ENCODE measurements at regions not wholly inside any gene's neighbourhood (a gene's known extent, or its start where the extent isn't known, plus 50 kb on each side); places are given as distances from the start of the nearest gene placed in this dataset.
"Not testable (repeated sequence)": the region's sequence is repeated elsewhere in the genome, so short reads cannot be mapped to it uniquely, and the experiment has no call there.

DNA sequence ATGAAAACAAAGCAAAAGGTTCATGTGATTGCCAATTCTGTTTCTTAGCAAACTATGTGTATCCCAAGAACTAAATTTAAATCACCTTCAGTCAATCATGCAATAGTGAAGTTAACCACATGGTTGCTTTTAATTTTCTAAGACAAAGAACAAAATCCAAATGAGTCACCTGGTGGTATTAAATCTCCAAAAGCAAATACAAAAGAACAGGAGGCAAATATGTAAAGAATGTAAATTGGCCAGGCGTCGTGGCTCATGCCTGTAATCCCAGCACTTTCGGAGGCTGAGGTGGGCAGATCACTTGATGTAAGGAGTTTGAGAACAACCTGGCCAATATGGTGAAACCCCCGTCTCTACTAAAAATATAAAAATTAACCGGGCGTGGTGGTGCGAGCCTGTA, 54.2 kb upstream of the PIK3R4 start:
- intact Hi-C loops (cut with micrococcal nuclease), result no loop called here
- no peak for DNase-seq
- ATAC-seq, result no peak

DNA sequence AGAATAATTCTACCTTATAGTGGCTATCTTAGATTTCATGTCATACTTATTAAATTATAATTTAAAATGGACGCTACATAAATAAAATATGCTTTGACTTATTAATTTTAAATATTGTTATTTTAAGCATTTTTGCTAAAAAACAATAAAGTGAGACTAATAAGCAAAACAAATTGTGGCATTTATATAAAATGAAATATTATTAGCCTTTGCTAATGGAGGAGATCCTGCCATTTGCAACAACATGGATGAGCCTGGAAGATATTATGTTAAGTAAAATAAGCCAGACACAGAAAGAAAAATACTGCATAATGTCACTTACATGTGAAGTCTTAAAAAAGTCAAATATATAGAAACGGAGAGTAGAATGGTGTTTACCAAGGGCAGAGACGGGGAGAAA, 54.8 kb upstream of the PIK3R4 start:
- ATAC-seq (no peak), DNase-seq (no peak)
- intact Hi-C loops (cut with micrococcal nuclease), result no loop called here

DNA sequence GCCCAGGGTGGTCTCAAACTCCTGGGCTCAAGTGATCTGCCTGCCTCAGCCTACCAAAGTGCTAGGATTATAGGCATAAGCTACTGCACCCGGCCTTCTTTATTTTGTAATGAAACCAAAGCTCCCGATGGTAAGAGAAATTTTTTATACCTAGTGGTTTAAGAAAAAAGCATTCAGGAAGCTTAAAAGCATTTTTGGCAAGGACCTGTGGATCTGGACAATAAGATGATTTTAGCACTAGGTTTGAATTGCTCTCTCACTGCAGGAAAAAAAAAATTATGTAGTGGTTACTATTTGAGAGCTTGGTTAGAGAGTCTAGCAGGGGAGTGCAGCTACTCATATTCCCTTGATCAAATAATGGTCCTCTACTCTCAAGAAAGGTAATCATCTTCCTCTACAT, 64.9 kb upstream of the PIK3R4 start:
- ATAC-seq, result no peak
- intact Hi-C loops (cut with micrococcal nuclease), result no loop called here
- no peak for DNase-seq

DNA sequence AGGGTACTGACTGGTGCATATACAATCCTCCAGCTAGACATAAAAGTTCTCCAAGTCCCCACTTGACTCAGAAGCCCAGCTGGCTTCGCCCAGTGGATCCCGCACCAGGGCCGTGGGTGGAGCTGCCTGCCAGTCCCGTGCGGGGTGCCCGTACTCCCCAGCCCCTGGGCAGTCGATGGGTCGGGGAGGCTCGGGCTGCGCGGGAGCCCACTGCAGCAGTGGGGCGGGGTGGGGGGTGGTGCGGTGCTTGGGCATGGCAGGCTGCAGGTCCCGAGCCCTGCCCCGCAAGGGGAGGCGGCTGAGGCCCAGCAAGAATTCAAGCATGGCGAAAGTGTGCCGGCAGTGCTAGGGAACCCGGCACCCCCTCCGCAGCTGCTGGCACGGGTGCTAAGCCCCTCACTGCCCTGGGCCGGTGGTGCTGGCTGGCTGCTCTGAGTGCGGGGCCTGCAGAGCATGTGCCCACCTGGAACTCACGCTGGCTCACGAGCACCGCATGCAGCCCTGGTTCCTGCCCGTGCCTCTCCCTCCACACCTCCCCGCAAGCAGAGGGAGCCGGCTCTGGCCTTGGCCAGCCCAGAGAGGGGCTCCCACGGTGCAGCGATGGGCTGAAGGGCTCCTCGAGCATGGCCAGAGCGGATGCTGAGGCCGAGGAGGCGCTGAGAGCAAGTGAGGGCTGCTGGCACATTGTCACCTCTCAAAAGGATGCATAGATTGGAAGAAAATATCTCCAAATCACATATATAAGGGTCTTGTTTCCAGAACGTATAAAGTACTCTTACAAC, 68.3 kb upstream of the PIK3R4 start:
- intact Hi-C loops (cut with micrococcal nuclease), result no loop called here
- no peak for DNase-seq
- ATAC-seq, result no peak

DNA sequence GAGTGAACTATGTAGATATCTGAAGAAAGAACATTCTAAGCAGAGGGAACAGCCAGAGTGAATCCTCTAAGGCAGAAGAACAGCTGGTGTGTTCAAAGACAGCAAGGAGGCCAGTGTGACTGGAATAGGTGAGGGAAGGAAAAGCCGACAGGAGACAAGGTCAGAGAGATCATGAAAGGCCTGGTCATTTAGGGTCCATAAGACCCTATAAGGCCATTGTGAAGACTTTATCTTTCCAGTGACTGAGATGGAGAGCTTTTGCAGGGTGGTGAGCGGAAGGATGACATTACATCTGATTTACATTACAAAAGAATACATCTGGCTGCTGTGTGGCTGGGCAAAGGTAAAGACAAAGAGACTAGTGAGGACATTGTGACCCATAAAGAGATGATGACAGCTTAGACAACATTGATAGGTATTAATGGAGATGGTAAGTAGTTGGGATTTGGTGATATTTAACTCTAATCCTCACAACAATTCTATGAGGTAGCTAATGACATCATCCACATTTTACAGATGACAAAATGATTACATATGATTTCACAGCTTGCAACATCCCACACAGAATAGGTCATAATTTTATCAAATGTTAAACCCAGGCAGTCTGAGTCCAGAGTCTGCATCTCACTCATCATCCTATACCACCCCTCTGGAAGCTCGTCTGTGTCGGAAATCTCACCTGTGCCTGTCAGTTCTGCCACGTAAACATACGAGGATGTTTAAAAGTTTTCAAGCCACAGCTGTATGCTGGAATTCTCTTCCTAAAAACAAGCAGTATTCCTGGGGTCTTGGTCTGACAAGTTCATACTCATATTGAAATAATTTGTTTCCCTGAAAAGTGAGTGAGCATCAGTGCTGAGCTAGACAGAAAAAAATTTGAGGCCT, 70.2 kb upstream of the PIK3R4 start:
- no peak for ATAC-seq
- intact Hi-C loops (cut with micrococcal nuclease), result no loop called here
- DNase-seq, result no peak

DNA sequence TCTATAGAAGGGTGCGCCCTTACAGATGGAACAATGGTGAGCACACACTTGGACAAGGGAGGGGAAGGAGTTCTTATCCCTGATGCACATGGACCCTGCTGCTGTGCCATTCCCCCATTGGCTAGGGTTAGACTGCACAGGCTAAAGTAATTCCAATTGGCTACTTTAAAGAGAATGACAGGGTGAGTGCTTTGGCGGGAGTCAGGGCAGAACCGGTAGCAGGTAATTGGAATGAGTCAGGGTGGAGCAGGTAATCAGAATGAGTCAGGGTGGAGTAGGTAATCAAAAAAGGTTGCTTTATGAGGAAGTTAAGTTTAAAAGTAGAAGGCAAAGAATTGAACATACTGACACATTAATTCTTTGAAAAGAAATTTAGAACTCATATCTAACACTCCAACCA, 71.4 kb upstream of the PIK3R4 start:
- DNase-seq; intact Hi-C loops (cut with micrococcal nuclease); ATAC-seq: not testable (repeated sequence)

DNA sequence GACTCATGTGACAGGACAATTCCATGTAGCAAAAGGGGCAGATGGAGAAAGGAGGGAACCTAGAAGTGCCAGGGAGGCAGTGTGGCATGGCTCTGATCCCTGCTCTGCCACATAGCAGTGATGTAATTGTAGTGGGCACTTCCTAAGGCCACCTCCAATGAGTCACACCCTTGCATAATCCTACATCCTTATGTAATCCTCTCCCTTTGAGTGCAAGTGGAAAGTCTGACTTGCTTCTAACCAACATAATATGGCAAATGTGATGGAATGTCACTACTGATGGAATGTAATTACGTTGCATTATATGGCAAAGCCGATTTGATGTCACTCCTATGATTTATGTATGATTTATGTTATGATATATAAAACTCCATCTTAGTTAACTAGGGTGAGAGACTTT, 72.9 kb upstream of the ATP2C1 start:
- peak; percentile 66 for ATAC-seq
- no peak for DNase-seq
- intact Hi-C loops (cut with micrococcal nuclease), result no loop called here

DNA sequence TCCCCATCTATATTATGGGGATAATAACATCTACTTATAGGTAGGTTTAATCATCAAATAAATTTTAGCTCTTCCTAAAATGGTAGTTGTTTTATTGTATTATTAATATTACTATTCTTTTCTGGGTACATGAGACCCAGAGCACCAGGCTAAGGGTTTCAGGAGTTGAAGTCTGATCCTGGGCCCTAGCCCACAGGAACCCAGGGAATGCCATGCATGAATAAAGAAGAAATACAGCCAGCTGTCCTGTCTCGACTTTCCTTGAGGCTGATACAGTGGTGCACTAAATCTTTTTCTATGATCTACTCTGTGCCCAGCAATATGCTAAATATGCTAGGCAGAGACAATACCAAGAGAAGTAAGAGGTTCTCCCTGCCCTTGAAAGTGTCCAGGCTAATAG, 72.1 kb upstream of the ATP2C1 start:
- intact Hi-C loops (cut with micrococcal nuclease), result no loop called here
- ATAC-seq, result no peak

DNA sequence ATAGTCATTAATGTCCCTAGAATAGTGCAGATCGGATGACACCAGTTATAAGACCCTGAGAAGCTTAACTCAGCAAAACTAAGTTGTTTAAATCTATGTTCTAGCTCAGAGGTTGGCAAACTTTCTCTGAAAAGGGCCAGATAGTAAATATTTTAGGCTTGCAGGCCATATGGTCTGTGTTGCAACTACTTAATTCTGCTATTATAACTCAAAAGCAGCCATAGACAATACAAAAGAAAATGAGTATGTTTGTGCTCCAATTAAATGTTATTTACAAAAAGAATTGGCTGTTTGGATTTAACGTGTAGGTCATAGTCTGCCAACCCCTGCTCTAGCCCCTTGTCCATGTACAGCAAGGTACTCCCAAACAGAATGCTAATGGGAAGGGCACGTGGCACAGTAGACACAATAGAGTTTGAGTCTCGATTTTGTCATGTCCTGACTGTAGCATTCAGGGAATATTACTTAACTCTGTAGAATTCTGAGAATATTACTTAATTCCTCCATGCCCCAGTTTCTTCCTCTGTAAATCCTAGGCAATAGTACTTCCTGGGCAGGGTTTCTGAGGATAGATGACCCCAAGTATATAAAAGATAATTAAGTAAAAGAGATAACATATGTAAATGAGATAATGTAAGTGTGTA, 70.5 kb upstream of the ATP2C1 start:
- intact Hi-C loops (cut with micrococcal nuclease), result no loop called here
- ATAC-seq, result no peak
- no peak for DNase-seq

More for the DNA sequence above, 72.1 kb upstream of the ATP2C1 start:
- no peak for DNase-seq

DNA sequence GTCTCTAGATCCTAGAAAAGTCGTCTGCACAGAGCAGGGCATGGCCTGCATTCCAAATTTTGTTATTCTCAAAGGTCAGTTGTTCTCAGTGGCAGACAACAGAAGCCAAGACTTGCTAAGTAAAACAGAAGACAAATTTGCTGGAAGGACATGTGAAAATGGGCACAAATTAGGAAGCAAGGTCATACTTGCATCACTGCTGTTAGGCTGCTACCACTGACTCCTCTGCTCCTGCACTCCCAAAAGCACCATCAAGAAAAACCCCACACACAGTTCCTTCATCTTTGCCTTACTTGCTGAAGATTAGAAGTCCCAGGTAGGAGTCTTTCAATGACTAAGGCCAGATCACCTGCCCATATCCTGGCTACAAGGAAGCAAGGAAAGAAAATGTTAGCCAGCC, 69.9 kb upstream of the ATP2C1 start:
- DNase-seq, result no peak
- intact Hi-C loops (cut with micrococcal nuclease), result no loop called here
- ATAC-seq, result no peak

DNA sequence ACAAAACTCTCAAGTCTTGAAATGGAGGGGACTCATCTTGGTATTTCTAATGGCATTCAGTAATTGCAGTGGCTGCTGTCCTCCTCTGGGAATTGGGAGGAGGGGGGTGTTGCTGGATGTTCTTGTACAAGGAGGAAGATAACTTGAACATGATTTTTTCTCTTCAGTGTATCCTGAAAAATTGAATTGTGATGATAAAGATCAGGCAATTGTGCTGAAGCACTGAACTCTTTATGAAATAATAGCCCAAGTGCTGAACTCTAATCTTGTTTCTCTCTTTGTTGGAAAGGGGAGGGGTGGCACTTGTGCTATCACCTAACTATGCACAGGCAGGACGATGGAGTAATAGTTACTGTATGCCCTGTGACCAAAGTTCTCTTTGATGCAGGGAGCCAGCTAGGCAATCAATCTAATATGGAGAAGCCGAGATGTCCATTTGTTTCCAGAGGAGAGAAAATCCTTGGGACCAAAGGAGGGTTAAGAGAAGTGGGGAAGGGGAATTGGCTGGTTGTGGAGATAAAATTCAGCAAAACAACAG, 68.1 kb upstream of the ATP2C1 start:
- intact Hi-C loops (cut with micrococcal nuclease), result no loop called here
- DNase-seq (no peak), ATAC-seq (no peak)

DNA sequence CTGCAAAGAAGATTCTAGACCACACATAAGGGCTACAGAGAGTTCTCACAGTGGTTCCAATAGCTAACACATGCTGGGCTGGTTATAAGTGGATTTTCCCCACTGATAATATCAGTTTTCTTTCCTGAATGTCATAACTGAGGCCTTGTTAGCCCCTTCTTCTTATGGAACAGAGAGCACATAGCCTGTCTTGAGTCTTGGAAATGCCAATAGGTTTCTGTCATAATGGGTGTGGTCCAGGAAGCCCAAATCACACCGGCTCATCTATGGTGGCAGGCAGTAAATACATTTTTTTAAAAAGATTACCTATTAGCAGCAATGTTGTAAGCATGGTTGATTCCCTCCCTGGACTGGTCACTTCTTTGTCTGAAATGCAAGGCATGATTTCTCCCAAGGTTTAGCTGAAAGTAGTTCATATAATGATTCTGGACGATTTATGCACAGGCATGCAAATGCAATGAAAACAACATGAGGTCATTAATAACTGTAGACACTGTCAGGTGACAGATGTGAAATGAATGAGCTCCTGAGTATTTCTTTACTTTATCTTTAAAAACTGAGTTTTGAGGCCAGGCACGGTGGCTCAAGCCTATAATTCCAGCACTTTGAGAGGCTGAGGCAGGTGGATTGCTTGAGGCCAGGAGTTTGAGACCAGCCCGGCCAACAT, 67.2 kb upstream of the ATP2C1 start:
- intact Hi-C loops (cut with micrococcal nuclease), result no loop called here
- no peak for DNase-seq
- ATAC-seq, result no peak

DNA sequence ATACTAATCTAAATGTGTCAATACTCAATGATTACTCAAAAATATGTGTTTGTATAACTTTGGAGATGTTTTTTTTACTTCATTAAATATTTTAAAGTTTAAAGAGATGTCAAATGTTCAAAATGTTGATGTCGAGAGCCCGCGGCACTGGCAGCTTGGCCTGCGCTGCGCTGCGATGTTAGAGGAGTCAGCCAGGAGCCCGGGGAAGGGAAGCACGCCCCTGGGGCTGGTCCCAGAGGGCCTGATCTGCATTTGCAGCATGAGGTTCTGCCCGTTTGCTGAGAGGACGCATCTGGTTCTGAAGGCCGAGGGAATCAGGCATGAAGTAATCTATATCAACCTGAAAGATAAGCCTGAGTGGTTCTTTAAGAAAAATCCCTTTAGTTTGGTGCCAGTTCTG, 66.4 kb upstream of the ATP2C1 start:
- ATAC-seq (no peak), DNase-seq (no peak)

DNA sequence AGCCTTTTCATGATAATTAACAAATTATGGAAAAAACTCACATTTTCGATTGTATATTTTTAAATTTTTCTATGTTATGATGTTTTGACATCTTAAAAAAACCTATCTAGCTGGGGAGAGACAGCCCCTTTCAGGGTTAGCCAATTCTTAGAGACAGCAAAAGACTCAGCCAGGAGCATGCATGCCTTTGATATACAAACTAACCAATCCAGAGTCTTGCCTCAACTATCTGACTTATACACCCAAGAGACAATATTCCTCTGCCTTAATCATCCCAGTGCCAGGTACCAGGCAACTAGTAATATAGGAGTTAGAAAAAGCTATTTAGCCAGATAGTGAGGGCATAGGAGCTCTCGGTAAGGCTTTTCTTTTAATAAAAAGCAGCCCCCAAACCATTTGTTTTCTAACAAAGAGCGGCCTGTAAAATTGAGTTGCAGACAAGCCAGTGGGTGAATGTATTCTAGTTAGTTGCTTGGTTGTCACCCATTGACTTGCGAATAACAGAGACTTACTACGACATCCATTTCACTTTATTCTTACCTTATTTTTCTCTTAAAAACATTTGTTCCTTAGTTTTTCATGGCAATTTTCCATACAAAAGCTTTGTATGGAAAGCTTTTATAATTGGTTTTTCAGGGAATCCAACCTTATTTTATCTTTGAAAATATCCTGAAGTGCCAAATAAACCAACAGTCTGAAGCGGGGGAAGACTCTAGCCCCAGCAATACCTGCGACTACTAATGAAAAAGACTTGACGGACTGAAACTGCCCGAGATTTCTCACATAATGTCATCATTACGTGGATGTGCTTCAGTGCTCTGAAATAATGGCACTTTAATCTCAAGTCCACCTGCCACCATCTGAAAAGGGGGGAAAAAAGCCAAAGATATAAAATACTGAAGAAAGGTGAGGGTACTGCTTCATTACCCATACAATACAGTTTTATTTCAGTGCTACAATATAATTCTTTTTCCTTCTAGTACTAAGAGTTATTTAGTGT, 64.6 kb upstream of the ATP2C1 start:
- no peak for ATAC-seq
- intact Hi-C loops (cut with micrococcal nuclease), result no loop called here
- DNase-seq, result no peak

More for the DNA sequence above, 66.4 kb upstream of the ATP2C1 start:
- intact Hi-C loops (cut with micrococcal nuclease), result no loop called here

DNA sequence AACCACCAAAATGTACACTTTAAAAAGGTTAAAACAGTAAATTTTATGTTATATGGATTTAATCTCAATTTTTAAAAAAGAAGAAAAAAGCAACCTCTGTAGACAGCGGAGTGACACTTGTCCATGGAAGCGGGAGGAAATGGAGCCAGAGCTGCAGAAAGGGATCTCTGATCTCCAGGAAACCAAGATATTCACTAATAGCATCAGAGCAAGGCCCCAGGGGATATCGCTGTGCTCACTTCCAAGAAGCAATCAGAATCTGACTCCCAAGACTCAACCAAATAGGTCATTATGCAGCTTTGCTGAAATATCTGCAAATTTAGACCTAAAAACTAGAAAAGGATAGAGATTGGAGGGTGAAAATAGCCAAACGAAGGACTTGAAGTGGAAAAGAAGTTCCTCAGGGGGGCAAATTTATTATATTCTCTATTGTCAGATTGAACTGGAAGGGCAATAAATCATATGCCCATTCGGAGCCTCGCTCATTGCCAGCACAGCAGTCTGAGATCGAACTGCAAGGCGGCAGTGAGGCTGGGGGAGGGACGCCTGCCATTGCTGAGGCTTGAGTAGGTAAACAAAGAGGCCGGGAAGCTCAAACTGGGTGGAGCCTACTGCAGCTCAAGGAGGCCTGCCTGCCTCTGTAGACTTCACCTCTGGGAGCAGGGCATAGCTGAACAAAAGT, 62.0 kb upstream of the ATP2C1 start:
- ATAC-seq (no peak), DNase-seq (no peak)
- intact Hi-C loops (cut with micrococcal nuclease), result no loop called here

DNA sequence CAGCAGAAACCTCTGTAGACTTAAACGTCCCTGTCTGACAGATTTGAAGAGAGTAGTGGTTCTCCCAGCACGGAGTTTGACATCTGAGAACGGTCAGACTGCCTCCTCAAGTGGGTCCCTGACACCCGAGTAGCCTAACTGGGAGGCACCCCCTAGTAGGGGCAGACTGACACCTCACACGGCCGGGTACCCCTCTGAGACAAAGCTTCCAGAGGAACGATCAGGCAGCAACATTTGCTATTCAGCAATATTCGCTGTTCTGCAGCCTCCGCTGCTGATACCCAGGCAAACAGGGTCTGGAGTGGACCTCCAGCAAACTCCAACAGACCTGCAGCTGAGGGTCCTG, 61.5 kb upstream of the ATP2C1 start:
- intact Hi-C loops (cut with micrococcal nuclease); ATAC-seq; DNase-seq: not testable (repeated sequence)

DNA sequence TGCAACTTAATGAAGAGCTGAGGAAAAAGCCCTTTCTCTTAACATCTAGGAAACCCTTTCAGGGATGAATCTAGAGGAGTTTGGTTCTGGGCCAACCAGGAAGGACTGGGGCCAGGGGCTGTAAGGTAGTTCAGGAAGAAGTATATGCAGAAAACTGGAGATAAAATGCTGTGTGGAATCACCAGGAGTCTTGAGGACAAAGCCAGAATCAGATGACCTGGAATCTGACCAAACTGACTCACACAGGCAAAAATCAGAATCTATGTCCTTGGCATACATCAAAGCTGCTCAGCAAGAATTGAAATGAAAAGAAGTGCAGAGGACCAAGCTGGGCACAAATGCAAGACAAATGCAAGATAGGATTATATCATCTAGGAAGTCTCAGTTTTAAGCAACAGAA, 59.4 kb upstream of the ATP2C1 start:
- ATAC-seq, result peak; percentile 42
- DNase-seq, result no peak
- intact Hi-C loops (cut with micrococcal nuclease), result no loop called here

DNA sequence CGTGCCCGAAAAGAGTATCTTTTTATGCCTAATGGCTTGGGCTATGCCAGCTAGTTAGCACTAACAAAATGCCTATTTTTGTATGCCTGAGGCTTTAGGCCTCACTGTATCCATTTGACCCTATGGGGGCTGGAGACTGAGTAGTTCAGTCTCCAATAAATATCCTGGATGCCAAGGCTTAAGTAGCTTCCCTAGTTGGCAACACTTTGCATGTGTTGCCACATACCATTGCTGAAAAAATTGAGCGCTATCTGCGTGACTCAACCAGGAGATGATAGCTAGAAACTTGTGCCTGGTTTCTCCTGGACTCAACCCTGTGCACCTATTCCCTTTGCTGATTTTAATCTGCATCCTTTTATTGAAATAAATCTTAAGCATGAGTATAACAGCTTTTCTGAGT, 58.4 kb upstream of the ATP2C1 start:
- ATAC-seq, result peak; percentile 85
- intact Hi-C loops (cut with micrococcal nuclease), result no loop called here
- DNase-seq, result no peak

Measured in left ventricle myocardium superior (tissue), 1 donor.